A549 (cell line): ENCODE measurements at regions not wholly inside any gene's neighbourhood (a gene's known extent, or its start where the extent isn't known, plus 50 kb on each side); places are given as distances from the start of the nearest gene placed in this dataset.

ENCODE experiments used
- CTCF ChIP-seq: fragments of >200 bp; sonication (Bioruptor Twin); formaldehyde crosslinking; IDR thresholded peaks from 3 replicates; pipeline ENCODE4 v1.5.1; 2016
- FOSL2 ChIP-seq, 2 experiments: fragments of 450-650 bp in 1 of 2; fragments of >200 bp in 1 of 2; sonication (Bioruptor Twin) in 1 of 2; formaldehyde crosslinking; IDR thresholded peaks; 2 replicates each; pipeline versions ENCODE4 v1.5.0 to v1.6.1; 2016 to 2020; ENCODE audit warnings: mild to moderate bottlenecking in 1 of 2, moderate library complexity in 1 of 2
- JUNB ChIP-seq: fragments of >200 bp; sonication (Bioruptor Twin); formaldehyde crosslinking; IDR thresholded peaks from 2 replicates; pipeline ENCODE4 v1.6.1; 2016
- REST ChIP-seq: fragments of 200-600 bp; sonication (generic); IDR thresholded peaks from 2 replicates; pipeline ENCODE4 v1.6.1; 2016; ENCODE audit warnings: antibody characterized with exemption, mild to moderate bottlenecking, moderate library complexity
- RFX5 ChIP-seq: fragments of 450-650 bp; IDR thresholded peaks from 2 replicates; pipeline ENCODE4 v1.7.1; 2014; ENCODE audit warnings: antibody characterized with exemption, mild to moderate bottlenecking, moderate library complexity
- TF ChIP-seq, protein P1 (sequence below): fragments of 150-350 bp; IDR thresholded peaks from 2 replicates; pipeline ENCODE4 v1.6.1; 2014; ENCODE audit warnings: low read depth, mild to moderate bottlenecking, low read length

DNA sequence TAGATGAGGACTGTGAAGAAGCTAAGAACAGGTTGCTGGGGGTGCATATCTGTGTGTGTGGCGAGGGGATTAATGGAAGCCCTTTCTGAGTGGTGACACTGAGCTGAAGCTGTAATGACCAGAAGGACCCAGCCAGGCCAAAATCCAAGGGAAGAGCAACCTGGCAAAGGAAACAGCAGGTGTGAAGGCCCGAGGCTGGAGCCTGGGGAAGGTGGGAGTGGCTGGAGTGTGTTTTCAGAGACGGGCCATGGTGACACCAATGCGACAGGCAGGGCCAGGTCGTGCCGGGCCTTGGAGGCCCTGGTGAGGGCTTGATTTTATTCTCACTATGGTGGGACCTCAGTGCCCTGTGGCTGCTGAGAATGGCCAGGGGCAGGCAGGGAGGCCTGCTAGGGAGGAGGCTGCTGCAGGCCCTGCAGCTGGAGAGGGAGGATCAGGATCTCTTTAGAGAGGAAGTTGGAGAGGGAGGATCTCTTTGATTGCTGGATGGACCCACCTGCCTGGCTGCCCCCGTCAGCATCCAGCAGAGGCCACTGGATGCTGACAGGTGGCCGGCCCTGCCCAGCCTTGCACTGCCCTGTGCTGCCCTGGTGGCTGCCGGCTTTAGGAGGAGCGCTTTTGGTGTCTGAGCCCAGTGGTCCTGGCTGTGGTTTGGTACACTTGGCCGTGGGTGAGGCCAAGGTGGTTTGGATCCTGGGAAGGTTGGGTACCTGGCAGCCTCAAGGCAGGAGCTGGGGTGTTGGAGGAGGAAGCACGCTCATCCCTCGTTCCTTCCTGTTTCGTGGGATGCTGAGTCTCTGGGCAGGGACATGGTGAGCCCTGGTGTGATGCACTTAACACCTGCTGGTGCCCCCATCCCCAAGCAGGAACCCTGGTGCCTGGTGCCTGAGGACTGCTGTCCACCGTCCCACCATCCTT, 188.3 kb downstream of the SEC14L1 start:
- no peak for TF ChIP-seq CTCF
- TF ChIP-seq FOSL2 (IDR thresholded peaks at IDR 0.05) = no peak
- TF ChIP-seq FOSL2 (CRISPR knock-in tag; IDR thresholded peaks at IDR 0.05) = no peak
- TF ChIP-seq RFX5 = no peak
- TF ChIP-seq REST = no peak
- no peak for TF ChIP-seq JUNB
- TF ChIP-seq, protein P1, sequence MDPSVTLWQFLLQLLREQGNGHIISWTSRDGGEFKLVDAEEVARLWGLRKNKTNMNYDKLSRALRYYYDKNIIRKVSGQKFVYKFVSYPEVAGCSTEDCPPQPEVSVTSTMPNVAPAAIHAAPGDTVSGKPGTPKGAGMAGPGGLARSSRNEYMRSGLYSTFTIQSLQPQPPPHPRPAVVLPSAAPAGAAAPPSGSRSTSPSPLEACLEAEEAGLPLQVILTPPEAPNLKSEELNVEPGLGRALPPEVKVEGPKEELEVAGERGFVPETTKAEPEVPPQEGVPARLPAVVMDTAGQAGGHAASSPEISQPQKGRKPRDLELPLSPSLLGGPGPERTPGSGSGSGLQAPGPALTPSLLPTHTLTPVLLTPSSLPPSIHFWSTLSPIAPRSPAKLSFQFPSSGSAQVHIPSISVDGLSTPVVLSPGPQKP = no peak
